ENCODE measurements at regions not wholly inside any gene's neighbourhood (a gene's known extent, or its start where the extent isn't known, plus 50 kb on each side); places are given as distances from the start of the nearest gene placed in this dataset.

DNA sequence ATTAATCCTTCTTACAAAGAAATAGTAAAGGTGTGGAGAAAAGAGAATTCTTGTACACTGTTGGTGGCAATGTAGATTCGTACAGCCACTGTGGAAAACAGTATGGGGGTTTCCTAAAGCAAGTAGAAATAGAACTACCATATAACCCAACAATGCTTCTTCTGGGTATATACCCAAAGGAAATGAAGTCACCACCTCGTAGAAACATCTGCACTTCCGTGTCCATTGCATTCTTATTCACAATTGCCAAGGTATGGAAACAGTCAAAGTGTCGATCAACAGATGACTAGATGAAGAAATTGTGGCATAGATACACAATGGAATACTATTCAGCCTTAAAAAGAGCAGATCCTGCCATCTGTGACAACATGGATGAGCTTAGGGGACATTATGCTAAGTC is 93.4 kb upstream of the TGIF1 start:
- ChIA-PET CTCF (no interaction called here), POLR2A (no interaction called here)

DNA sequence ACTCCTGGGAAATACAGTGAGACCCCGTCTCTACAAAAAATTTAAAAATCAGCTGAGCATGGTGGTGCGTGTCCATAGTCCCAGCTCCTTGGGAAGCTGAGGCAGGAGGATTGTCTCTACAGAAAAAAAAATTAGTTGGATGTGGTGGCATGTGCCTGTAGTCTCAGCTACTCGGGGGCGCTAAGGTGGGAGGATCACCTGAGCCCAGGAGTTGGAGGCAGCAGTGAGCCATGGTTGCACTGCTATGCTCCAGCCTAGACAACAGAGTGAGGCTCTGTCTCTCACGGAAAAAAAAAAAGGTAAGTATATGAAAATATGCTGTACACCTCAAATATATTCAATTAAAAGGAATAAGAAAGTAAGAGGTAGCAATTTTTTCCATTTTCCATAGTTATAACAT is 92.5 kb upstream of the TGIF1 start:
- CTCF ChIA-PET = no interaction called here

GRCh38 chr18:3358310-3358709 is 91.7 kb upstream of the TGIF1 start:
- POLR2A ChIA-PET = no interaction called here
- CTCF ChIA-PET = interaction anchor here (1.2 kb wide), 1 partner anchor 35 kb away, joined by 3 read pairs; no protein-coding TSS in a partner anchor

More for the DNA sequence above, 92.5 kb upstream of the TGIF1 start:
- POLR2A ChIA-PET = no interaction called here

DNA sequence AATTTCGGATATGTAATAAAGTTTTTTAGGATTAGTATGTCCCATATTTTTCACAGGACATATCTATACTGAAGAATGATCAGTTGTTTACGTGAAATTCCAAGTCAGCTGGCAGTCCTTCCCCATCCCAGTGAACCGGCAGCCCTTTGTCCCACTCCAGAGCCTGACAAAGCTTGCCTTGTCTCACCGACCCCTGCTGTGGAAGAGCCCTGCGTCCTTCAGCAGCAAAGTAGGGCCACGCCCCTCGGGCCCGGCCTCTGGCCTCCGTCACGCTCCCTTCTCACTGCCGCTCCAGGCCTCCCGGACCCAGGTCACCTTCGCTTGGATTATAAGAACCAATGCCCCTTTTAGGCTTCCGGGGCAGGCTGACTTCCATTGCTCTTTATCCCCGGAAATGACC is 89.8 kb upstream of the TGIF1 start:
- ChIA-PET POLR2A (no interaction called here), CTCF (no interaction called here)

DNA sequence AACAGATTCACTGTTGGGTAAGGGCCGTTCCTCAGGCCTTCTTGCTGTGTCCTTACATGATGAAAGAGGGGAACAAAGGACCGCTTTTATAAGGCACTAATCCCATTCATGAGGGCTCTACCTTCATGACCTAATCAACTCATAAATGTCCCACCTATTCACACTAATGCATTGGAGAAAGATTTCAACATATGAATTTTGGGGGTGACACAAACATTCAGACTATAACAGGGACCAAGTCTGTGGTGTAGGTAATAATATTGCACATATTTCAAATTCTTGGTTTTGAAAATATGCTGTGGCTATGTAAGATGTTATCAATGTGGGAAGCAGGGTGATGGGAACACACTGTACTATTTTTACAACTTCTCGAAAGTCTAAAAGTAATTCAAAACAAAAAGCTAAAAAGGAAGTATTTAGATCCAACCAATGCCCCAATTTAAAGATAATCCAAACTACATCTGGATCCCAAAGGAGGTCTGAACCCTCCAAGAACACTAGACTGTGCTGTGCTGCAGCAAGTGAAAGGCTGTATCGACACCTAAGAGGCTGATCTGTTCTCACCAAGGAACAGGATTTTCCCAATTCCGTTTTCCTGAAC is 82.4 kb upstream of the TGIF1 start:
- CTCF ChIA-PET = no interaction called here
- POLR2A ChIA-PET = no interaction called here

GRCh38 chr18:3368193-3368592 is 81.8 kb upstream of the TGIF1 start:
- CTCF ChIA-PET = no interaction called here
- POLR2A ChIA-PET = no interaction called here

DNA sequence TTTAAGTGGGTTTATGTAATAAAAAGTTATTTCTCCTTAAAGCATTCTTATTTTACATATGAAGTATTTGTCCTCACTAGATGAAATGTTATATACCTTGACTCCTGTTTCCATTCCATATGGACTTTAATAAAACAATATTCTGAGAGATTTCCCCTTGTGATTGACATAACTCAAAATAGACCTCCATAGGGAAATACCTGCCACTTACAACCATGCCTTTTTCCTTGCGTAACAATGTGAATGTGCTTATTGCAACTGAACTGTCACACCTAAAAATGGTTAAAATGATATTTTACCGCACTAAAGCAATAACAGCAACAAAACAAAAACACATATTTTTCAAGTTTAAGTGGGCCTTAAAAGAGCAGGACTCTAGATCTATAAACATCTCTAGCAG is 70.3 kb upstream of the TGIF1 start:
- CTCF ChIA-PET = interaction anchor here (0.6 to 1.6 kb wide), 5 partner anchors 9 to 287 kb away, joined by 3 to 6 read pairs (median 4); no protein-coding TSS in a partner anchor
- POLR2A ChIA-PET = no interaction called here

DNA sequence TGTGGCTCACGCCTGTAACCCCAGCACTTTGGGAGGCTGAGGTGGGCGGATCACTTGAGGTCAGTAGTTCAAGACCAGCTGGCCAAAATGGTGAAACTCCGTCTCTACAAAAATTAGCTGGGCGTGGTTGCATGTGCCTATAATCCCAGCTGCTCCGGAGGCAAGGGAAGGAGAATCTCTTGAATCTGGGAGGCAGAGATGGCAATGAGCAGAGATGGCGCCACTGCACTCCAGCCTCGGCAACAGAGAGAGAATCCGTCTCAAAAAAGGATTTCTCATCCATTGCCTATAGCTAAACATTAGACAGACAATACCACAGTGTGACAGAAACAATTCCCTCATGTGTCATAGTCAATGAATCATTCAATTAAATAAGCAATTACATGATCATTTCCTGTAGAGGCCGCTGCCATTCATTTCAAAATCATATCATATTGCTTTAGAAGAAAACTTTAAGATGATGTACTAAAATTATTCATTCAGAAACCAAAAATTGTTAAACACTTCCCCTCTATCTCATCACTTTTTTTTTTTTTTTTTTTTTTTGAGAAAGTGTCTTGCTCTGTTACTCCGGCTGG is 69.5 kb upstream of the TGIF1 start:
- ChIA-PET POLR2A (interaction anchor here (0.8 kb wide), 1 partner anchor 67 kb away, joined by 7 read pairs; no protein-coding TSS in a partner anchor), CTCF (interaction anchor here (0.6 to 1.7 kb wide), 14 partner anchors 10 to 849 kb away, joined by 3 to 6 read pairs (median 4); no protein-coding TSS in a partner anchor)

- ChIA-PET CTCF (no interaction called here), POLR2A (no interaction called here)
These were observed 66.5 kb upstream of the TGIF1 start for GRCh38 chr18:3383381-3383915.

DNA sequence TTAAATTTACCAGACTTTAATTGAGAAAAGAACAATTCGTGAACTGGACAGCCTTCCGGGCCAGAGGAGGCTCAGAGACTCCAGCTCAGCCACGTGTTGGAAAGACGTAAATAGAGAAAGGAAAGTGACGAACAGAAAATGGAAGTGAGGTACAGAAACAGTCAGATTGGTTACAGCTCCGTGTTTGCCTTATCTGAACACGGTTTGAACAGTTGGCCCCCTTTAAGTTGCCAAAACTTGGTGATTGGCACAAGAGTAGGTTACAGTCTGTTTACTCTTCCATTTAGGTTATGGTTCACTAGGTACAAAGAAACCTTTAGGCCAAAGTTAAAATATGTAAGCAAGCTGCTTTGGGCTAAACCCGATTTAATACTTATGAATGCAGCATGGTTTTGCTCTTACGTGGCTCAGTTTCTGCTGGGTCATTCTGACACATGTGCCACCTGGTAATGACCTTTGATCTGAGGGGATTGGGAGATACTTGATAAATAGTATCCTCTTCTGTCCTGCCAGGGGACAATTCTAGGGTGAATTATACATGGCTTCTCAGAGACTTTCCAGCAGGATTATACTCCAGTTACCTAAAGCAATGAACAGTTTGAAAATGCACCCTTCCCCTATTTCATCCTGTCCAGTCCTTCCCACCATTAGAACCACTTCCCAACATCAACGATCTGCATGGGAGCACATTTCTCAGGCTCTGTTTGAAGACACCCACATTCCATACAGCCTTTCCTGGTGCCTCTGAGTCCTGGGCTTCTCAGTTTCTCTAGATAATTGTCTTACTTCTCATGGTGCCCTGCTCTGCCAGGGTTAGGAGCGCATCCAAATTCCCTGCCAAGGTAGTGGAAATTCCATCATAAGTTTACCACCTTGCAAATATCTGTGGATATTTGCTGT is 65.1 kb upstream of the TGIF1 start:
- ChIA-PET POLR2A (no interaction called here), CTCF (interaction anchor here (0.6 kb wide), 1 partner anchor 267 kb away, joined by 3 read pairs; no protein-coding TSS in a partner anchor)

DNA sequence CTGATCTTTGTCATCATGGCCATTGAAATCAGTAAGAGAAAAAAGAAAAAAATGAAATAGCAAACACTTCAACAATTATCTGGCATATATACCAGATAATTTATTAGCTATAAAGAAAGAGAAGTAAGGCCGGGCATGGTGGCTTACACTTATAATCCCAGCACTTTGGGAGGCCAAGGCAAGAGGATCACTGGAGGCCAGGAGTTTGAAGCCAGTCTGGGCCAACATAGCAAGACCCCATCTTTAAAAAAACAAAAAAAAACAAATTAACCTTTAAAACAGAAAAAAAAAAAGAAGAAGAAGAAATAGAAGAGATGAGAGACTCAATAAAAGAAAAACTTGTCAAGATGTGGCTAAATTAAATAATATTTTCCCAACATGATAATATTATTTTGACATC is 61.6 kb upstream of the TGIF1 start:
- CTCF ChIA-PET = no interaction called here
- POLR2A ChIA-PET = no interaction called here

- CTCF ChIA-PET = no interaction called here
- POLR2A ChIA-PET = no interaction called here
These were observed 61.0 kb upstream of the TGIF1 start for GRCh38 chr18:3388980-3389379.

DNA sequence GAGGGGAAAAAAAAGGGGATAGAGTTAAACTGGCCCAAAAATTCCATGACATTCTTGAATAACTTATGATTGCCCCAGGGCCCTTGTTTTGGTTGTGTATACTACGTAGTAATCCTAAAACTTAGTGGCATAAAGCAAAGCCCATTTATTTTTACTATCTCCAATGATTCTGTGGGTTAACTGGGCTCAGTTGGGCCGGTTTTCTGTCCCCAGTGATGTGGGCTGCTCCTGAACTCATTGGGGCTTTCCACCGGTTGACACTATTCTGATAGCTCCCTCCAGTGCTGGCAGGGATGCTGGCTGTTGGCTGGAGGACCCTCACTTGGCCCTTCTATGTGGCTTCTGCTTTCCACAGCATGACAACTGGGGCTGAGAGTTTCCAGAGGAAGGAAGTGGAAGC is 60.0 kb upstream of the TGIF1 start:
- ChIA-PET POLR2A (no interaction called here), CTCF (interaction anchor here (0.6 kb wide), 1 partner anchor 14 kb away, joined by 3 read pairs; no protein-coding TSS in a partner anchor)

DNA sequence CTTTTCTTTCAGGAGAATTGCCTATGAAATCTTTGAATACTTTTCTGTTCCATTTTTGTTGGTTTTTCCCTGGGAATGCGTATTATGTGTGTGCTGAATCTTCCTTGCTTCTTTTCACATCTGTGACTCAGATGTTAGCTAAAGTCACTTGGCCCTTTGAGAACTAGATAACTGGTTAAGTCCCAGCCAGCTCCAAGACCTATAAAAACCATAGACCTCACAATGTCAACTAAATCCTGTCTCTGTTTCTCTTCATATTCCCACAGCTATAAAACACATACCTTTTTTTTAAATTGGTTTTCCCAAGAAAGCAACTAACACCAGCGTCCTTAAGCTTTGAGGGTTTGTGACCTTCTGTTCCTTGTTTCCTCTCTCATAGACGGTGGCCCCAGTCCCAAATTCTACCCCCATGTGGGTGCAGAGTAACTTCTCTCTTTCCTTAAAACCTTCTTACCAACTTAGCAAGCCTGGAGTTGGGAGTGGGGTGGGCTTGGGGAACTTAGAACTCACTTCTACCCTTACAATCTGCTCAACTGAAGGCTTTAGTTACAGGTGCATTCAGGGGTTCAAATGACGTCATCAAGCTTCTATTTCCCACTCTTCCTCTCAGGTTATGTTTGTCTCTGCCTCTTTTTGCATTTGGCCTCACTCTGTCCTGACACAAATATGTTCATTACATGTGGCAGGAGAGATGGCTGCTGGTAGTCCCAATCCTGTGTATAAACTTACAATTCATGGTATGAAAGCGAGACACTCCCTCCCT is 58.1 kb upstream of the TGIF1 start:
- ChIA-PET POLR2A (no interaction called here), CTCF (interaction anchor here (0.6 kb wide), 1 partner anchor 248 kb away, joined by 3 read pairs; no protein-coding TSS in a partner anchor)

DNA sequence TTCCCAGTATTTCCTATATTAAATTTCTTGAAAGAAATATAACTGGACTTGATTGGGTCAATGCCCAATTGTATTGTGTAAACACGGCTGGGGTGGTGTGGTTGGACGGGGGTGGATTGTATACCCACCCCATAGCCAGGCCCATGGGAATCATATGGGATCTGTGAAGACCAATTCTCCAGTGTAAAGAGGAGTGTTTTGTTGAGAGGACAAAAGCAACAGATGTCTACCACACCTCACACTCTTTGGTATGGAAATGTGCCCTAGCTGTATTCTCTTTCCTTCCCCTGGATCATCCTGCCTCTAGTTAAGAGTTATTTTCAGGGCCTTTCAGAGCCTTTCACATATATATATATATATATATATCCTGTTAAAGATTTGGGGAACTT is 57.5 kb upstream of the TGIF1 start:
- POLR2A ChIA-PET = no interaction called here
- CTCF ChIA-PET = no interaction called here

DNA sequence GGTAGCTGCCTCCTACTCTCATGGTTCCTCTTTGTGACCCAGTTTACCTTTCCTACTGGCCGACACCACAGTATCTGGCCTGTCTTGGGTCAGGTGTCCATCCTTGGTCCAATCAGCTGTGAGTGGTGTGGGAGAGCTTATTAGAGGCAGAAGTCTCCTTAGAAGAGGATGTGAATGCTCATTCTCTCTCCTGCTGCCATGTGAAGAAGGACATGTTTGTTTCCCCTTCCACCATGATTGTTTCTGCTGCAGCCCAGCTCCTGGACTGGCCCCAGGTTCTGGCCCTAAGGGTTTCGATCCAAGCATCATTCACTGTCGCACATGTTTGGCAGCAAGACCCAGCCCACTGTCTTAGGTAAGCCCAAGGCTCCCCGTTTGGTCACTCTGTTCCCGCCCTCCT is 55.3 kb upstream of the TGIF1 start:
- CTCF ChIA-PET = interaction anchor here (0.6 kb wide), 2 partner anchors 71 to 111 kb away, joined by 3 to 4 read pairs; no protein-coding TSS in a partner anchor

DNA sequence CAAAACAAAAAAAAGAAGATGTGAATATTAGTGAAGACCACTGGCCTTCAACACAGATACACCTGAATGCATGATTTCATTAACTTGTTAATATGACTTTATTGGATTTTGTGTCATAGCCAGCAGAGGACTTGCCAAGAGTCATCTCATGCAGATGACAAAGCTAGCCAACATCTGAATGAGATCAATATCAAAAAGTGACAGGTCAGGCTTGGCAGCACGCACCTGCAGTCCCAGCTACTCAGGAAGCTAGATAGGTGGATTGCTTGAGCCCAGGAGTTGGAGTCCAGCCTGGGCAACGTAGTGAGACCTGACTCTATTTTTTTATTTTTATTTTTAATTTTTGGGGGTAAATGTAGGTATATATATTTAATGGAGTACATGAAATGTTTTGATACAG is 54.5 kb upstream of the TGIF1 start:
- ChIA-PET CTCF (no interaction called here), POLR2A (no interaction called here)

More for the DNA sequence above, 55.3 kb upstream of the TGIF1 start:
- POLR2A ChIA-PET = no interaction called here

- CTCF ChIA-PET = no interaction called here
These were observed 52.8 kb upstream of the TGIF1 start for GRCh38 chr18:3397031-3397750.

DNA sequence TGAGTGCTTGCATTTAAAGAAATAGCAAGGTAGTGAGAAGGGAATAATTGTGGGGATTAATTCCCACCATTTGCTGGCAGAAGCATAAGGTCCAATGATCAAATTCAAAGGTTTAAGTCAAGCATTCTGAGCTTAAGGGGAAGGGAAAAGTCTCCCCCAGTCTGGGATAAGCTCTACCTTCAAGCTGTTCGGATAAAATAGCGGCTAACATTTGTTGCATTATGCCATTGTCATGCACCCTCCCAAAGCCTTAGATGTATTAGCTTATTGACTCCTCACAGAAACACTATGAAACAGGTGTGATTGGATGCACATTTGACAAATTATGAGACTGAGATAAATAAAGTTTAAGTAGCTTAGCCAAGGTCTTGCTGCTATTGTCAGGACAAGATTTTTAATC is 52.2 kb upstream of the TGIF1 start:
- CTCF ChIA-PET = interaction anchor here (0.6 kb wide), 1 partner anchor 220 kb away, joined by 3 read pairs; no protein-coding TSS in a partner anchor
- POLR2A ChIA-PET = no interaction called here

More at GRCh38 chr18:3397031-3397750, 52.8 kb upstream of the TGIF1 start:
- POLR2A ChIA-PET = no interaction called here
